GM18868 (cell line): ENCODE measurements at regions not wholly inside any gene's neighbourhood (a gene's known extent, or its start where the extent isn't known, plus 50 kb on each side); places are given as distances from the start of the nearest gene placed in this dataset.

Source experiments
- ATAC-seq: cut with Tn5 transposase; IDR thresholded peaks from one replicate; pipeline ENCODE4 v1.9.1; 2021; ENCODE audit warnings: mild to moderate bottlenecking, moderate library complexity; ENCODE audit not compliant: unreplicated experiment

GRCh38 chr2:213202011-213202410, 50.6 kb upstream of the IKZF2 start:
- no peak for ATAC-seq

GRCh38 chr2:213205944-213206343, 54.5 kb upstream of the IKZF2 start:
- no peak for ATAC-seq

GRCh38 chr2:213213186-213213585, 61.8 kb upstream of the IKZF2 start:
- ATAC-seq, result no peak

- ATAC-seq, result no peak
Observed at GRCh38 chr2:213214209-213214608, 62.8 kb upstream of the IKZF2 start.

- ATAC-seq, result no peak
Observed at GRCh38 chr2:213216461-213216860, 65.0 kb upstream of the IKZF2 start.

- no peak for ATAC-seq
Observed at GRCh38 chr2:213219816-213220215, 64.4 kb upstream of the SPAG16 start.

- ATAC-seq, result peak; percentile 80
Observed at GRCh38 chr2:213220967-213221603, 63.2 kb upstream of the SPAG16 start.

- ATAC-seq, result no peak
Observed at GRCh38 chr2:213221957-213222356, 62.3 kb upstream of the SPAG16 start.

- ATAC-seq, result no peak
Observed at GRCh38 chr2:213224366-213224765, 59.9 kb upstream of the SPAG16 start.

- no peak for ATAC-seq
Observed at GRCh38 chr2:213225866-213226265, 58.4 kb upstream of the SPAG16 start.

- ATAC-seq, result peak; percentile 83
Observed at GRCh38 chr2:213227458-213227857, 56.8 kb upstream of the SPAG16 start.

- no peak for ATAC-seq
Observed at GRCh38 chr2:213228638-213229037, 55.6 kb upstream of the SPAG16 start.

- ATAC-seq, result peak; percentile 30
Observed at GRCh38 chr2:213229814-213230213, 54.5 kb upstream of the SPAG16 start.

GRCh38 chr2:213231966-213232365, 52.3 kb upstream of the SPAG16 start:
- no peak for ATAC-seq

GRCh38 chr2:213232649-213233437, 51.4 kb upstream of the SPAG16 start:
- peak; percentile 87 for ATAC-seq

- ATAC-seq, result no peak
Observed at GRCh38 chr2:213233438-213234330, 50.6 kb upstream of the SPAG16 start.
